HG03095 (cell line): ENCODE measurements at regions not wholly inside any gene's neighbourhood (a gene's known extent, or its start where the extent isn't known, plus 50 kb on each side); places are given as distances from the start of the nearest gene placed in this dataset.
A peak's percentile ranks its signal among the peaks of the same experiment; 100 is the strongest.

Experiments
- ATAC-seq: cut with Tn5 transposase; IDR thresholded peaks from one replicate; pipeline ENCODE4 v1.9.1; 2021; ENCODE audit warnings: moderate library complexity; ENCODE audit not compliant: unreplicated experiment

GRCh38 chr12:124094733-124095132 lies 121.7 kb downstream of the ZNF664 start:
- ATAC-seq = no peak

GRCh38 chr12:124096109-124096508 lies 123.1 kb downstream of the ZNF664 start:
- ATAC-seq = no peak

- no peak for ATAC-seq
Measured at GRCh38 chr12:124096869-124097434, 123.9 kb downstream of the ZNF664 start.

- no peak for ATAC-seq
Measured at GRCh38 chr12:124097701-124098100, 124.7 kb downstream of the ZNF664 start.

- no peak for ATAC-seq
Measured at GRCh38 chr12:124098101-124098757, 125.2 kb downstream of the ZNF664 start.

GRCh38 chr12:124098887-124099286 lies 125.9 kb downstream of the ZNF664 start:
- ATAC-seq = no peak

GRCh38 chr12:124099661-124100060 lies 126.6 kb downstream of the ZNF664 start:
- ATAC-seq = no peak

GRCh38 chr12:124100572-124101178 lies 127.7 kb downstream of the ZNF664 start:
- ATAC-seq = no peak

- ATAC-seq = no peak
Measured at GRCh38 chr12:124105546-124105945, 132.5 kb downstream of the ZNF664 start.

- ATAC-seq = no peak
Measured at GRCh38 chr12:124107351-124107750, 134.3 kb downstream of the ZNF664 start.

- no peak for ATAC-seq
Measured at GRCh38 chr12:124109760-124110159, 136.7 kb downstream of the ZNF664 start.

- no peak for ATAC-seq
Measured at GRCh38 chr12:124110372-124110883, 137.4 kb downstream of the ZNF664 start.

GRCh38 chr12:124111006-124111405 lies 138.0 kb downstream of the ZNF664 start:
- ATAC-seq = no peak

GRCh38 chr12:124114316-124114715 lies 141.3 kb downstream of the ZNF664 start:
- ATAC-seq = no peak

GRCh38 chr12:124115496-124115895 lies 142.5 kb downstream of the ZNF664 start:
- ATAC-seq = no peak

GRCh38 chr12:124115976-124116690 lies 143.1 kb downstream of the ZNF664 start:
- ATAC-seq = no peak

GRCh38 chr12:124120739-124121138 lies 147.7 kb downstream of the ZNF664 start:
- no peak for ATAC-seq

GRCh38 chr12:124122722-124123121 lies 149.7 kb downstream of the ZNF664 start:
- no peak for ATAC-seq

GRCh38 chr12:124123296-124124000 lies 150.4 kb downstream of the ZNF664 start:
- ATAC-seq = no peak

- ATAC-seq = peak; percentile 83
Measured at GRCh38 chr12:124125203-124125871, 152.3 kb downstream of the ZNF664 start.
